ENCODE measurements at regions not wholly inside any gene's neighbourhood (a gene's known extent, or its start where the extent isn't known, plus 50 kb on each side); places are given as distances from the start of the nearest gene placed in this dataset.

GRCh38 chr9:119934497-119934896 lies 565.3 kb upstream of the BRINP1 start:
- no peak for TF ChIP-seq POLR2A (IDR thresholded peaks at IDR 0.05)
- no peak for TF ChIP-seq POLR2AphosphoS5 (IDR thresholded peaks at IDR 0.05)
- TF ChIP-seq CTCF (IDR thresholded peaks at IDR 0.05): no peak
